Progenitor cell of endocrine pancreas (in vitro differentiated cells): ENCODE measurements at regions not wholly inside any gene's neighbourhood (a gene's known extent, or its start where the extent isn't known, plus 50 kb on each side); places are given as distances from the start of the nearest gene placed in this dataset.

Experiments
- DNase-seq: peaks from one replicate; pipeline ENCODE4 v3.0.0; 2021; ENCODE audit warnings: low spot score; ENCODE audit not compliant: unreplicated experiment
- H3K27ac Mint-ChIP-seq: 2 replicates; pipeline ENCODE4 v1.8.0; 2021; ENCODE audit warnings: mild to moderate bottlenecking, moderate library complexity, mixed read lengths
- H3K27me3 Mint-ChIP-seq: 2 replicates; pipeline ENCODE4 v1.8.0; 2021; ENCODE audit warnings: mixed read lengths
- H3K36me3 Mint-ChIP-seq: 2 replicates; pipeline ENCODE4 v1.8.0; 2022; ENCODE audit warnings: mixed read lengths; ENCODE audit not compliant: insufficient read depth
- H3K4me1 Mint-ChIP-seq: 2 replicates; pipeline ENCODE4 v1.8.0; 2021; ENCODE audit warnings: low read depth, mixed read lengths
- H3K4me3 Mint-ChIP-seq: 2 replicates; pipeline ENCODE4 v1.8.0; 2021; ENCODE audit warnings: low read depth, mild to moderate bottlenecking, moderate library complexity, mixed read lengths
- H3K9me3 Mint-ChIP-seq: 2 replicates; pipeline ENCODE4 v1.8.0; 2021; ENCODE audit warnings: low read depth, mixed read lengths
- TF ChIP-seq, protein P1 (sequence below): fragments of 200-600 bp; sonication (generic); IDR thresholded peaks from one replicate; pipeline ENCODE4 v1.5.0; 2021; ENCODE audit warnings: antibody characterized with exemption, mild to moderate bottlenecking; ENCODE audit not compliant: unreplicated experiment

DNA sequence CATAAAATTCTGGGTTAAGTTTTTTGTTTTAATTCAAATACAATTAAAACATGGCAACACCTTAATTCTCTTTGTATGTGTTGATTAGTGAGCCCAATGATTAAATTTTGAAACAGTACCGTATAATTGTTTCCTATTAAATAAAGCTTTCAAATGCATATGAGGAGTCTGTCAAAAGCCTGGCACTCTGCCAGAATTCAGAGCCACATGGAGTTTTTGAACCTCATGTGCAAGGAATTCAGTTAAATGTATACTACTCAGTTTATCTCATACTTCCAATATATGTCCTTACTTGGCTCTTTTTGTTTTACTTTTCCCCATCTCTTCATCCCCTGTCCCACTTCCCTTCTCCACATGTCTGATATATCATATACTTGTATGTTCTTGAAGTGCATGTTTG lies 165.6 kb upstream of the FAM3C start:
- no peak for DNase-seq
- Mint-ChIP-seq H3K4me3 (no peak overlapping the region), H3K27me3 (no peaks in the 10 kb centered on the region), H3K36me3 (no peaks in the 10 kb centered on the region), H3K27ac (no peak overlapping the region), H3K4me1 (peaks cover 3% of the 10 kb centered on the region), H3K9me3 (no peaks in the 10 kb centered on the region)
- TF ChIP-seq, protein P1, sequence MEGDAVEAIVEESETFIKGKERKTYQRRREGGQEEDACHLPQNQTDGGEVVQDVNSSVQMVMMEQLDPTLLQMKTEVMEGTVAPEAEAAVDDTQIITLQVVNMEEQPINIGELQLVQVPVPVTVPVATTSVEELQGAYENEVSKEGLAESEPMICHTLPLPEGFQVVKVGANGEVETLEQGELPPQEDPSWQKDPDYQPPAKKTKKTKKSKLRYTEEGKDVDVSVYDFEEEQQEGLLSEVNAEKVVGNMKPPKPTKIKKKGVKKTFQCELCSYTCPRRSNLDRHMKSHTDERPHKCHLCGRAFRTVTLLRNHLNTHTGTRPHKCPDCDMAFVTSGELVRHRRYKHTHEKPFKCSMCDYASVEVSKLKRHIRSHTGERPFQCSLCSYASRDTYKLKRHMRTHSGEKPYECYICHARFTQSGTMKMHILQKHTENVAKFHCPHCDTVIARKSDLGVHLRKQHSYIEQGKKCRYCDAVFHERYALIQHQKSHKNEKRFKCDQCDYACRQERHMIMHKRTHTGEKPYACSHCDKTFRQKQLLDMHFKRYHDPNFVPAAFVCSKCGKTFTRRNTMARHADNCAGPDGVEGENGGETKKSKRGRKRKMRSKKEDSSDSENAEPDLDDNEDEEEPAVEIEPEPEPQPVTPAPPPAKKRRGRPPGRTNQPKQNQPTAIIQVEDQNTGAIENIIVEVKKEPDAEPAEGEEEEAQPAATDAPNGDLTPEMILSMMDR = no peak

DNA sequence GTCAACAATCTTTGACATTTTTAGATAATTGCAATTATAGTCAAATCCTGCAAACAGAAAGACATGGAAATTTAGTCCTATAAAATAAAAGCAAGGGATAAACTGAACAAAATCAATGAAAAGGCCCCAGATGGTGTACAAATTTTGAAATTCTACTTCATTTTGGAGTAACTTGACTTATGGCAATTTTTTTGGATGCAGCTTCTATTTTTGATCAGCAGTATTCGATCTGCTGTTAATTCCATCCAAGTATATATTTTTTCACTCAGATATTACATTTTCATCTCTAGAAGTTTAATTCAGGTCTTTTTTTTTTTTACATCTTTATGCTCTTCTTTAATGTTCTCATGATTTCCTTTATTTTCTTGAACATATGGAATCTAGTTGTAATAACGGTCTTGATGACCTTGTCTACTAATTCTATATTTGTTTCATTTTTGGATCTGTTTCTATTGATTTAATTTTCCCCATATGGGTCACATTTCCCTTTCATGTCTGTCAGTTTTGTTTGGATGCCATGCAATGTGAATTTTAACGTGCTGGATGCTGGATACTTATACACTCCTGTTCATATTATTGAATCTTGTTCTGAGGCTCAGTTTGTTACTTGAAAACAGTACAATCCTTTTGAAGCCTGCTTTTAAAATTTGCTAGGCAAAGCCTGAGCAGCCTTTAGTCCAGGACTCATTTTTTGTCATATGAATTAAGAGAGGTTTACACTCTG lies 164.3 kb upstream of the FAM3C start:
- peaks cover 3% of the 10 kb centered on the region for H3K4me1 Mint-ChIP-seq
- no peaks in the 10 kb centered on the region for H3K9me3 Mint-ChIP-seq
- H3K27ac Mint-ChIP-seq = no peak overlapping the region
- no peaks in the 10 kb centered on the region for H3K36me3 Mint-ChIP-seq
- no peak overlapping the region for H3K4me3 Mint-ChIP-seq
- TF ChIP-seq, protein P1 = no peak
- no peak for DNase-seq
- no peaks in the 10 kb centered on the region for H3K27me3 Mint-ChIP-seq

DNA sequence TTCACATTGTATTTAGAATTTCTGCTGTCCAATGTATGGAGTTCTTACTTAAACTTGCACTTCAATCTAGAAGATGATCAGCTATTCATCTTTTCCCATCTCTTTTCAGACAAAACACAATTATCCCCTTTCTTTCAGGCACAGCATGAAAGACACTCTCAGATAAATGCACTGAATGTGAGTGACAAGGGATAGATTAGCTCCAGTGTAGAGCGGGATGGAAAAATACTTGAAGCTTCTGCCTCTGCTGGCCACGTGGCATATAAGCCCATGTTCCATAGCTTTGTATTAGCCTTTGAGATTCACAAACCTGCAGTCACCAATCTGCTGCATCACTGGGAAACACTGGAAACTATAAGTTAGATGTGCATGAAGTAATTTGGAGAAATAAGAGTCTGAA lies 162.2 kb upstream of the FAM3C start:
- no peak overlapping the region for H3K4me3 Mint-ChIP-seq
- H3K9me3 Mint-ChIP-seq = no peaks in the 10 kb centered on the region
- no peaks in the 10 kb centered on the region for H3K27me3 Mint-ChIP-seq
- no peaks in the 10 kb centered on the region for H3K36me3 Mint-ChIP-seq
- H3K4me1 Mint-ChIP-seq = no peaks in the 10 kb centered on the region
- TF ChIP-seq, protein P1 = no peak
- H3K27ac Mint-ChIP-seq = no peak overlapping the region
- DNase-seq = no peak

- H3K4me1 Mint-ChIP-seq = no peaks in the 10 kb centered on the region
- H3K27me3 Mint-ChIP-seq = no peaks in the 10 kb centered on the region
- TF ChIP-seq, protein P1 = no peak
Measured at GRCh38 chr7:121557034-121557892, 161.2 kb upstream of the FAM3C start.

GRCh38 chr7:121555558-121555957 lies 159.4 kb upstream of the FAM3C start:
- Mint-ChIP-seq H3K27ac (no peak overlapping the region), H3K4me1 (peaks cover 1% of the 10 kb centered on the region), H3K36me3 (no peaks in the 10 kb centered on the region), H3K9me3 (no peaks in the 10 kb centered on the region), H3K27me3 (no peaks in the 10 kb centered on the region), H3K4me3 (no peak overlapping the region)
- no peak for DNase-seq
- TF ChIP-seq, protein P1 = no peak

More at GRCh38 chr7:121557034-121557892, 161.2 kb upstream of the FAM3C start:
- no peak overlapping the region for H3K4me3 Mint-ChIP-seq
- no peaks in the 10 kb centered on the region for H3K36me3 Mint-ChIP-seq
- H3K27ac Mint-ChIP-seq = no peak overlapping the region
- DNase-seq = no peak
- H3K9me3 Mint-ChIP-seq = no peaks in the 10 kb centered on the region
